NB4 (cell line): ENCODE measurements at regions not wholly inside any gene's neighbourhood (a gene's known extent, or its start where the extent isn't known, plus 50 kb on each side); places are given as distances from the start of the nearest gene placed in this dataset.

Experiments
- DNase-seq: peaks from one replicate; pipeline ENCODE4 v3.0.0; 2010; ENCODE audit warnings: low read depth
- H3K4me3 ChIP-seq: one replicate; pipeline ENCODE4 v1.5.1; 2011; ENCODE audit warnings: mild to moderate bottlenecking, low read depth, low read length, moderate library complexity
- CTCF ChIP-seq: IDR thresholded peaks from one replicate; pipeline ENCODE4 v1.5.1; 2012; ENCODE audit warnings: low read depth, low read length
- MAX ChIP-seq: IDR thresholded peaks from 2 replicates; pipeline ENCODE4 v1.6.1; 2011; ENCODE audit warnings: low read depth, low read length
- MYC ChIP-seq: IDR thresholded peaks from 2 replicates; pipeline ENCODE4 v1.6.1; 2011; ENCODE audit warnings: low read depth, low read length
- POLR2A ChIP-seq: IDR thresholded peaks from 2 replicates; pipeline ENCODE4 v1.6.1; 2011; ENCODE audit warnings: mild to moderate bottlenecking; ENCODE audit not compliant: insufficient read length; ENCODE audit errors: extremely low read depth

- H3K4me3 ChIP-seq, result no peak overlapping the region
- TF ChIP-seq CTCF (no peak), MAX (no peak), MYC (no peak), POLR2A (no peak)
- DNase-seq, result no peak
Measured at GRCh38 chr15:95888762-95889161, 441.7 kb upstream of the NR2F2 start.

GRCh38 chr15:95894407-95894956, 436.0 kb upstream of the NR2F2 start:
- DNase-seq, result no peak
- TF ChIP-seq CTCF (no peak), MYC (no peak), MAX (no peak), POLR2A (no peak)
- no peak overlapping the region for H3K4me3 ChIP-seq

GRCh38 chr15:95895508-95895907, 435.0 kb upstream of the NR2F2 start:
- TF ChIP-seq MYC (no peak), MAX (no peak), CTCF (no peak), POLR2A (no peak)
- DNase-seq, result no peak
- H3K4me3 ChIP-seq, result no peak overlapping the region

GRCh38 chr15:95897651-95898050, 432.8 kb upstream of the NR2F2 start:
- DNase-seq, result no peak
- H3K4me3 ChIP-seq, result no peak overlapping the region
- no peak for TF ChIP-seq CTCF

GRCh38 chr15:95898761-95899160, 431.7 kb upstream of the NR2F2 start:
- no peak overlapping the region for H3K4me3 ChIP-seq
- TF ChIP-seq MAX (no peak), POLR2A (no peak), MYC (no peak)
- DNase-seq, result no peak

- no peak for DNase-seq
- TF ChIP-seq MYC, result no peak
Measured at GRCh38 chr15:95901271-95901670, 429.2 kb upstream of the NR2F2 start.

GRCh38 chr15:95902606-95903005, 427.9 kb upstream of the NR2F2 start:
- no peak for TF ChIP-seq CTCF
- TF ChIP-seq MYC, result no peak
- no peak for TF ChIP-seq MAX
- TF ChIP-seq POLR2A, result no peak
- no peak for DNase-seq
- H3K4me3 ChIP-seq, result no peak overlapping the region

More at GRCh38 chr15:95901271-95901670, 429.2 kb upstream of the NR2F2 start:
- no peak overlapping the region for H3K4me3 ChIP-seq
